Mesothelial cell of epicardium (in vitro differentiated cells): ENCODE measurements at regions not wholly inside any gene's neighbourhood (a gene's known extent, or its start where the extent isn't known, plus 50 kb on each side); places are given as distances from the start of the nearest gene placed in this dataset.
A peak's percentile ranks its signal among the peaks of the same experiment; 100 is the strongest.

ENCODE experiments used
- DNase-seq, 2 experiments: peaks; one replicate each; pipeline ENCODE4 v3.0.0; 2021; ENCODE audit warnings: low spot score in 2 of 2; ENCODE audit not compliant: unreplicated experiment in 2 of 2
- H3K27ac Mint-ChIP-seq: 2 replicates; pipeline ENCODE4 v1.8.0; 2021; ENCODE audit warnings: mixed read lengths
- H3K27me3 Mint-ChIP-seq: 2 replicates; pipeline ENCODE4 v1.8.0; 2021; ENCODE audit warnings: low read depth, mixed read lengths
- H3K36me3 Mint-ChIP-seq: 2 replicates; pipeline ENCODE4 v1.8.0; 2021; ENCODE audit warnings: mixed read lengths
- H3K4me1 Mint-ChIP-seq: 2 replicates; pipeline ENCODE4 v1.8.0; 2021; ENCODE audit warnings: mixed read lengths
- H3K4me3 Mint-ChIP-seq: 2 replicates; pipeline ENCODE4 v1.8.0; 2021; ENCODE audit warnings: mild to moderate bottlenecking, moderate library complexity, mixed read lengths
- H3K9me3 Mint-ChIP-seq: 2 replicates; pipeline ENCODE4 v1.8.0; 2021; ENCODE audit warnings: mixed read lengths
- CTCF ChIP-seq: fragments of 200-600 bp; sonication (generic); IDR thresholded peaks from one replicate; pipeline ENCODE4 v1.5.0; 2021; ENCODE audit warnings: antibody characterized with exemption; ENCODE audit not compliant: unreplicated experiment

GRCh38 chr14:101476258-101476915, 84.9 kb upstream of the DIO3 start:
- no peaks in the 10 kb centered on the region for H3K36me3 Mint-ChIP-seq
- no peak overlapping the region for H3K27ac Mint-ChIP-seq
- no peaks in the 10 kb centered on the region for H3K9me3 Mint-ChIP-seq
- TF ChIP-seq CTCF = no peak
- peaks cover 32% of the 10 kb centered on the region for H3K4me1 Mint-ChIP-seq
- peak in 1 of 2 experiments; percentile 27 for DNase-seq
- H3K27me3 Mint-ChIP-seq = no peaks in the 10 kb centered on the region
- no peak overlapping the region for H3K4me3 Mint-ChIP-seq

- H3K4me3 Mint-ChIP-seq = no peak overlapping the region
These were observed 84.3 kb upstream of the DIO3 start for GRCh38 chr14:101476916-101477553.

GRCh38 chr14:101477648-101478047, 83.6 kb upstream of the DIO3 start:
- H3K4me3 Mint-ChIP-seq = no peak overlapping the region
- H3K27me3 Mint-ChIP-seq = no peaks in the 10 kb centered on the region
- peaks cover 1% of the 10 kb centered on the region for H3K9me3 Mint-ChIP-seq
- no peaks in the 10 kb centered on the region for H3K36me3 Mint-ChIP-seq
- DNase-seq = no peak
- H3K4me1 Mint-ChIP-seq = peaks cover 33% of the 10 kb centered on the region
- TF ChIP-seq CTCF = no peak
- no peak overlapping the region for H3K27ac Mint-ChIP-seq

More at GRCh38 chr14:101476916-101477553, 84.3 kb upstream of the DIO3 start:
- Mint-ChIP-seq H3K27ac (no peak overlapping the region), H3K9me3 (no peaks in the 10 kb centered on the region), H3K4me1 (peaks cover 33% of the 10 kb centered on the region), H3K27me3 (no peaks in the 10 kb centered on the region), H3K36me3 (no peaks in the 10 kb centered on the region)
- no peak for TF ChIP-seq CTCF
- peak in 1 of 2 experiments; percentile 39 for DNase-seq

DNA sequence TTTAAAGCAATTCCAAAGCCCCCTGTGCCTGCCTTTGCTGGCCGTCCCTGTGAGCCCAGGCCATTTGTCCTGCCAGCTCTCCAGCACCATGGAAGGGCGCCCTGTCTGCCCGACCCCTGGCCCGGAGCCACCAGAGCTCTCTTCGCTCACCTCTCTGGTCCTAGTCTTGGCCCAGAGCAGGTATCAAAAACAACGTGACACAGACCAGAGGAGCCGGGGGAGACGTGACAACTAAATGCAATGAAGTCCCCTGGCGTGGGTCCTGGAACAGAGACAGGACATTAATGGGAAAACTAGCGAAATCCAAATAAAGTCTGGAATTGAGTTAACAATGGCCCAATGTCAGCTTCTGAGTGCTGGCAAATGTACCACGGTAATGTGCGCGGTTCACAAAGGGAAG, 83.2 kb upstream of the DIO3 start:
- Mint-ChIP-seq H3K4me3 (no peak overlapping the region), H3K4me1 (peaks cover 33% of the 10 kb centered on the region), H3K9me3 (peaks cover 5% of the 10 kb centered on the region), H3K27ac (no peak overlapping the region), H3K36me3 (no peaks in the 10 kb centered on the region), H3K27me3 (no peaks in the 10 kb centered on the region)
- peak in 1 of 2 experiments; percentile 17 for DNase-seq
- no peak for TF ChIP-seq CTCF

GRCh38 chr14:101478796-101479410, 82.4 kb upstream of the DIO3 start:
- TF ChIP-seq CTCF = no peak
- Mint-ChIP-seq H3K9me3 (peaks cover 13% of the 10 kb centered on the region), H3K36me3 (peaks cover 1% of the 10 kb centered on the region), H3K27ac (no peak overlapping the region), H3K4me1 (peaks cover 33% of the 10 kb centered on the region), H3K27me3 (no peaks in the 10 kb centered on the region), H3K4me3 (no peak overlapping the region)
- peak; percentile 2 to 22 for DNase-seq
